ENCODE measurements at regions not wholly inside any gene's neighbourhood (a gene's known extent, or its start where the extent isn't known, plus 50 kb on each side); places are given as distances from the start of the nearest gene placed in this dataset.

GRCh38 chr4:71270901-71271300 lies 67.9 kb upstream of the SLC4A4 start:
- TF ChIP-seq CTCF (IDR thresholded peaks at IDR 0.05), result peak; percentile 52; the same call in 1 of the 2 replicates

GRCh38 chr4:71272976-71273375 lies 65.8 kb upstream of the SLC4A4 start:
- TF ChIP-seq CTCF (IDR thresholded peaks at IDR 0.05), result no peak

GRCh38 chr4:71275004-71275403 lies 63.8 kb upstream of the SLC4A4 start:
- TF ChIP-seq CTCF (IDR thresholded peaks at IDR 0.05), result no peak

- TF ChIP-seq CTCF (IDR thresholded peaks at IDR 0.05), result no peak
Measured at GRCh38 chr4:71275570-71275969, 63.2 kb upstream of the SLC4A4 start.

- TF ChIP-seq CTCF (IDR thresholded peaks at IDR 0.05), result no peak
Measured at GRCh38 chr4:71277353-71277752, 61.5 kb upstream of the SLC4A4 start.

GRCh38 chr4:71283642-71284257 lies 55.1 kb upstream of the SLC4A4 start:
- no peak for TF ChIP-seq CTCF (IDR thresholded peaks at IDR 0.05)

- TF ChIP-seq CTCF (IDR thresholded peaks at IDR 0.05), result no peak
Measured at GRCh38 chr4:71287305-71287704, 51.5 kb upstream of the SLC4A4 start.

- no peak for TF ChIP-seq CTCF (IDR thresholded peaks at IDR 0.05)
Measured at GRCh38 chr4:71288875-71289274, 49.9 kb upstream of the SLC4A4 start.

All from LNCAP (cell line).